Trophoblast cell (in vitro differentiated cells and primary cell): ENCODE measurements at regions not wholly inside any gene's neighbourhood (a gene's known extent, or its start where the extent isn't known, plus 50 kb on each side); places are given as distances from the start of the nearest gene placed in this dataset.

ENCODE experiments used
- DNase-seq, 2 donors: peaks; one replicate each; pipeline ENCODE4 v3.0.0-alpha.2; 2016
- H2AFZ ChIP-seq: 2 replicates; pipeline ENCODE4 v1.6.1; 2013; ENCODE audit warnings: low read length, moderate library complexity, mild to moderate bottlenecking; ENCODE audit not compliant: insufficient read depth, poor library complexity
- H2AK5ac ChIP-seq: 2 replicates; pipeline ENCODE4 v1.6.1; 2013; ENCODE audit warnings: mild to moderate bottlenecking, low read length
- H2BK120ac ChIP-seq: 2 replicates; pipeline ENCODE4 v1.6.1; 2013; ENCODE audit warnings: low read length, mild to moderate bottlenecking, moderate library complexity; ENCODE audit not compliant: insufficient read depth, poor library complexity
- H2BK12ac ChIP-seq: 2 replicates; pipeline ENCODE4 v1.6.1; 2013; ENCODE audit warnings: mild to moderate bottlenecking, low read length, moderate library complexity
- H2BK5ac ChIP-seq: 2 replicates; pipeline ENCODE4 v1.6.1; 2013; ENCODE audit warnings: low read length, low read depth, moderate library complexity, mild to moderate bottlenecking; ENCODE audit not compliant: poor library complexity
- H3K14ac ChIP-seq: 2 replicates; pipeline ENCODE4 v1.6.1; 2013; ENCODE audit warnings: mild to moderate bottlenecking, low read length
- H3K18ac ChIP-seq: 2 replicates; pipeline ENCODE4 v1.6.1; 2013; ENCODE audit warnings: mild to moderate bottlenecking, low read length
- H3K23ac ChIP-seq: 2 replicates; pipeline ENCODE4 v1.6.1; 2013; ENCODE audit warnings: low read length
- H3K27ac ChIP-seq: 2 replicates; pipeline ENCODE4 v1.5.1; 2013; ENCODE audit warnings: low read depth, mild to moderate bottlenecking, inconsistent platforms, low read length, moderate library complexity
- H3K27me3 ChIP-seq: 2 replicates; pipeline ENCODE4 v1.6.1; 2013; ENCODE audit warnings: inconsistent platforms, mild to moderate bottlenecking, low read length, moderate library complexity; ENCODE audit not compliant: insufficient read depth
- H3K36me3 ChIP-seq, 2 experiments: 1 replicate in 1 of 2; 2 replicates in 1 of 2; pipeline ENCODE4 v1.6.1; 2013; ENCODE audit warnings: low read length in 2 of 2, mild to moderate bottlenecking in 2 of 2, moderate library complexity in 1 of 2; ENCODE audit not compliant: insufficient read depth in 2 of 2, control insufficient read depth in 1 of 2
- H3K4ac ChIP-seq: 2 replicates; pipeline ENCODE4 v1.6.1; 2013; ENCODE audit warnings: low read depth, mild to moderate bottlenecking, low read length, moderate library complexity
- H3K4me1 ChIP-seq, 2 experiments: 1 replicate in 1 of 2; 2 replicates in 1 of 2; pipeline ENCODE4 v1.6.1; 2013; ENCODE audit warnings: low read length in 2 of 2, mild to moderate bottlenecking in 2 of 2, moderate library complexity in 1 of 2; ENCODE audit not compliant: insufficient read depth in 2 of 2, control insufficient read depth in 1 of 2
- H3K4me2 ChIP-seq: 2 replicates; pipeline ENCODE4 v1.6.1; 2013; ENCODE audit warnings: inconsistent platforms, mild to moderate bottlenecking, low read length, moderate library complexity
- H3K4me3 ChIP-seq: 2 replicates; pipeline ENCODE4 v1.5.1; 2013; ENCODE audit warnings: mild to moderate bottlenecking, low read depth, low read length, inconsistent platforms
- H3K79me1 ChIP-seq: one replicate; pipeline ENCODE4 v1.6.1; 2013; ENCODE audit warnings: low read length
- H3K79me2 ChIP-seq: 2 replicates; pipeline ENCODE4 v1.6.1; 2013; ENCODE audit warnings: low read length, mild to moderate bottlenecking; ENCODE audit not compliant: control insufficient read depth, insufficient read depth, poor library complexity
- H3K9ac ChIP-seq: 2 replicates; pipeline ENCODE4 v1.6.1; 2013; ENCODE audit warnings: mild to moderate bottlenecking, low read length
- H3K9me3 ChIP-seq: 2 replicates; pipeline ENCODE4 v1.6.1; 2013; ENCODE audit warnings: low read depth, mild to moderate bottlenecking, control low read depth, inconsistent platforms, low read length; ENCODE audit not compliant: insufficient read depth
- H4K12ac ChIP-seq: 2 replicates; pipeline ENCODE4 v1.6.1; 2013; ENCODE audit warnings: low read depth, mild to moderate bottlenecking, low read length, moderate library complexity
- H4K8ac ChIP-seq: 2 replicates; pipeline ENCODE4 v1.6.1; 2013; ENCODE audit warnings: low read depth, mild to moderate bottlenecking, low read length, moderate library complexity
- H4K91ac ChIP-seq: one replicate; pipeline ENCODE4 v1.6.1; 2013; ENCODE audit warnings: low read depth, mild to moderate bottlenecking, low read length, moderate library complexity
- WGBS: extraction: QIAGEN DNeasy Blood & Tissue Kit; methylation state at CpG from one replicate; pipeline ENCODE4 v1.1.7; 2013; ENCODE audit warnings: missing lambda C conversion rate; ENCODE audit not compliant: insufficient read length, insufficient coverage; ENCODE audit errors: extremely low coverage; 5-methylcytosine and 5-hydroxymethylcytosine counted together

- no peaks in the 10 kb centered on the region for H3K27me3 ChIP-seq
- H3K4me3 ChIP-seq: no peak overlapping the region
- no peaks in the 10 kb centered on the region for H3K36me3 ChIP-seq
- no peaks in the 10 kb centered on the region for H3K79me1 ChIP-seq
- no peaks in the 10 kb centered on the region for H3K79me2 ChIP-seq
- H2BK5ac ChIP-seq: no peak overlapping the region
- peaks cover 1% of the 10 kb centered on the region for H3K9me3 ChIP-seq
- no peak for DNase-seq
- H3K14ac ChIP-seq: no peak overlapping the region
- no peak overlapping the region for H3K9ac ChIP-seq
- no peaks in the 10 kb centered on the region for H3K4me1 ChIP-seq
- H3K4ac ChIP-seq: no peak overlapping the region
- no peak overlapping the region for H2AFZ ChIP-seq
- no peak overlapping the region for H2AK5ac ChIP-seq
- H3K27ac ChIP-seq: no peak overlapping the region
- no peak overlapping the region for H2BK120ac ChIP-seq
- no peak overlapping the region for H4K12ac ChIP-seq
- no peak overlapping the region for H2BK12ac ChIP-seq
- H4K8ac ChIP-seq: no peak overlapping the region
- no peak overlapping the region for H3K18ac ChIP-seq
- no peak overlapping the region for H4K91ac ChIP-seq
- no peak overlapping the region for H3K4me2 ChIP-seq
- H3K23ac ChIP-seq: no peak overlapping the region
Measured at GRCh38 chr4:32207456-32207855, 1487.3 kb downstream of the PCDH7 start.

- Histone ChIP-seq H3K9me3 (no peaks in the 10 kb centered on the region), H3K4me3 (no peak overlapping the region), H3K27me3 (no peaks in the 10 kb centered on the region), H2AK5ac (no peak overlapping the region), H2AFZ (no peak overlapping the region), H3K18ac (no peak overlapping the region), H3K9ac (no peak overlapping the region), H3K27ac (no peak overlapping the region), H3K4me2 (no peak overlapping the region), H3K79me1 (no peaks in the 10 kb centered on the region), H3K4me1 (no peaks in the 10 kb centered on the region), H3K23ac (no peak overlapping the region), H3K4ac (no peak overlapping the region), H3K14ac (no peak overlapping the region), H4K91ac (no peak overlapping the region), H2BK5ac (no peak overlapping the region), H2BK12ac (no peak overlapping the region), H4K12ac (no peak overlapping the region), H3K79me2 (no peaks in the 10 kb centered on the region), H3K36me3 (no peaks in the 10 kb centered on the region), H4K8ac (no peak overlapping the region), H2BK120ac (no peak overlapping the region)
- WGBS: no CpG with 5 or more reads among the region's 10 CpGs
- no peak for DNase-seq
Measured at GRCh38 chr4:32215277-32215676, 1495.1 kb downstream of the PCDH7 start.

- Histone ChIP-seq H3K27me3 (no peaks in the 10 kb centered on the region), H2AFZ (no peak overlapping the region), H2AK5ac (no peak overlapping the region), H3K14ac (no peak overlapping the region), H3K36me3 (no peaks in the 10 kb centered on the region), H2BK120ac (no peak overlapping the region), H3K4me3 (no peak overlapping the region), H3K79me1 (no peaks in the 10 kb centered on the region), H3K18ac (no peak overlapping the region), H3K23ac (no peak overlapping the region), H4K8ac (no peak overlapping the region), H3K27ac (no peak overlapping the region), H2BK5ac (no peak overlapping the region), H2BK12ac (no peak overlapping the region), H3K4me2 (no peak overlapping the region), H3K79me2 (no peaks in the 10 kb centered on the region), H3K9ac (no peak overlapping the region), H3K4me1 (no peaks in the 10 kb centered on the region), H3K9me3 (no peaks in the 10 kb centered on the region), H3K4ac (no peak overlapping the region), H4K12ac (no peak overlapping the region), H4K91ac (no peak overlapping the region)
- no peak for DNase-seq
- no CpG with 5 or more reads among the region's 9 CpGs for WGBS
Measured at GRCh38 chr4:32216502-32216901, 1496.3 kb downstream of the PCDH7 start.

- no peaks in the 10 kb centered on the region for H3K4me1 ChIP-seq
- no peak overlapping the region for H2BK12ac ChIP-seq
- no peak overlapping the region for H3K9ac ChIP-seq
- no peak overlapping the region for H3K23ac ChIP-seq
- no peaks in the 10 kb centered on the region for H3K79me1 ChIP-seq
- no peak overlapping the region for H4K8ac ChIP-seq
- H3K27ac ChIP-seq: no peak overlapping the region
- H3K18ac ChIP-seq: no peak overlapping the region
- no peak overlapping the region for H3K4me3 ChIP-seq
- no peak overlapping the region for H3K14ac ChIP-seq
- H3K4me2 ChIP-seq: no peak overlapping the region
- H2AK5ac ChIP-seq: no peak overlapping the region
- H3K9me3 ChIP-seq: no peaks in the 10 kb centered on the region
- no peaks in the 10 kb centered on the region for H3K79me2 ChIP-seq
- H4K12ac ChIP-seq: no peak overlapping the region
- H2BK120ac ChIP-seq: no peak overlapping the region
- no peak overlapping the region for H3K4ac ChIP-seq
- peak; percentile 3 to 73 for DNase-seq
- no peak overlapping the region for H4K91ac ChIP-seq
- no CpG with 5 or more reads among the region's 3 CpGs for WGBS
- H2BK5ac ChIP-seq: no peak overlapping the region
- H3K36me3 ChIP-seq: no peaks in the 10 kb centered on the region
- H3K27me3 ChIP-seq: no peaks in the 10 kb centered on the region
- no peak overlapping the region for H2AFZ ChIP-seq
Measured at GRCh38 chr4:32219306-32220075, 1499.3 kb downstream of the PCDH7 start.
